PC-3 (cell line): ENCODE measurements at regions not wholly inside any gene's neighbourhood (a gene's known extent, or its start where the extent isn't known, plus 50 kb on each side); places are given as distances from the start of the nearest gene placed in this dataset.
A peak's percentile ranks its signal among the peaks of the same experiment; 100 is the strongest.

Source experiments
- ATAC-seq: fragments of 200-7000 bp; cut with Tn5 transposase; 2 replicates; pipeline ENCODE4 v1.9.1; 2020; ENCODE audit warnings: mild to moderate bottlenecking, moderate library complexity
- BruUV-seq: library from RNA; stranded (reverse); fragments of 400-500 nt; replicated peaks from 2 replicates; lab custom pipeline; 2021; lab: Mats Ljungman, UMichigan
- CTCF ChIA-PET: fragments of 300-600 bp; sonication (Branson Sonifier 250); formaldehyde crosslinking; loops from one replicate; lab custom pipeline; 2022; ENCODE audit warnings: antibody characterized with exemption; lab: Charles Lee
- POLR2A ChIA-PET: fragments of 300-600 bp; sonication (Branson Sonifier 250); formaldehyde crosslinking; loops from one replicate; lab custom pipeline; 2022; ENCODE audit warnings: antibody characterized with exemption; ENCODE audit not compliant: unreplicated experiment; lab: Charles Lee
- DNase-seq: peaks from one replicate; pipeline ENCODE4 v3.0.0-alpha.2; 2015
- H2AFZ ChIP-seq: fragments of 300-600 bp; sonication (generic); 2 replicates; pipeline ENCODE4 v1.6.0; 2016; ENCODE audit warnings: antibody characterized with exemption, low read length
- H3F3A ChIP-seq: fragments of 300-600 bp; sonication (generic); one replicate; pipeline ENCODE4 v1.6.0; 2017; ENCODE audit warnings: antibody characterized with exemption, low read length, control low read depth, mild to moderate bottlenecking; ENCODE audit not compliant: unreplicated experiment
- H3K27ac ChIP-seq: fragments of 300-600 bp; sonication (generic); 2 replicates; pipeline ENCODE4 v1.5.1; 2016; ENCODE audit warnings: mild to moderate bottlenecking, low read length
- H3K27me3 ChIP-seq: fragments of 300-600 bp; sonication (generic); 2 replicates; pipeline ENCODE4 v1.6.1; 2016; ENCODE audit warnings: low read length, mixed read lengths
- H3K36me3 ChIP-seq: fragments of 300-600 bp; sonication (generic); 2 replicates; pipeline ENCODE4 v1.6.1; 2016; ENCODE audit warnings: low read depth, mixed run types, low read length, mixed read lengths
- H3K4me1 ChIP-seq: fragments of 300-600 bp; sonication (generic); 2 replicates; pipeline ENCODE4 v1.5.1; 2016; ENCODE audit warnings: low read length; ENCODE audit not compliant: insufficient read depth
- H3K4me2 ChIP-seq: fragments of 300-600 bp; sonication (generic); 2 replicates; pipeline ENCODE4 v1.6.0; 2016; ENCODE audit warnings: low read length
- H3K4me3 ChIP-seq: fragments of 300-600 bp; sonication (generic); 2 replicates; pipeline ENCODE4 v1.5.1; 2016; ENCODE audit warnings: mild to moderate bottlenecking, low read length, mixed read lengths
- H3K79me2 ChIP-seq: fragments of 300-600 bp; sonication (generic); 2 replicates; pipeline ENCODE4 v1.6.1; 2017; ENCODE audit warnings: low read length, mixed read lengths
- H3K9ac ChIP-seq: fragments of 300-600 bp; sonication (generic); 2 replicates; pipeline ENCODE4 v1.6.0; 2016; ENCODE audit warnings: mild to moderate bottlenecking, low read length
- H3K9me2 ChIP-seq: fragments of 300-600 bp; sonication (generic); replicated peaks from 2 replicates; pipeline ENCODE4 v1.6.1; 2016; ENCODE audit warnings: mixed run types, low read length, mixed read lengths
- H3K9me3 ChIP-seq: fragments of 300-600 bp; sonication (generic); 2 replicates; pipeline ENCODE4 v1.6.1; 2016; ENCODE audit warnings: low read length, mixed read lengths
- H4K20me1 ChIP-seq: fragments of 300-600 bp; sonication (generic); 2 replicates; pipeline ENCODE4 v1.6.1; 2016; ENCODE audit warnings: low read length, mixed read lengths
- EZH2 ChIP-seq: fragments of 300-600 bp; sonication (generic); IDR thresholded peaks from one replicate; pipeline ENCODE4 v1.6.1; 2017; ENCODE audit warnings: antibody characterized with exemption, mild to moderate bottlenecking, low read length; ENCODE audit not compliant: unreplicated experiment
- EZH2phosphoT487 ChIP-seq: fragments of 300-600 bp; sonication (generic); IDR thresholded peaks from 2 replicates; pipeline ENCODE4 v1.6.1; 2018; ENCODE audit warnings: mild to moderate bottlenecking, antibody characterized with exemption, low read length, borderline replicate concordance
- intact Hi-C: fragments of 100-400 bp; cut with micrococcal nuclease; formaldehyde crosslinking; loops from 2 replicates; pipeline ENCODE4 v1.9.0; 2023
- TF ChIP-seq, protein P1 (sequence below): fragments of 300-600 bp; sonication (generic); conservative IDR thresholded peaks from 2 replicates; pipeline ENCODE4 v1.5.1; 2017; ENCODE audit warnings: antibody characterized with exemption, low read depth, mild to moderate bottlenecking, low read length

DNA sequence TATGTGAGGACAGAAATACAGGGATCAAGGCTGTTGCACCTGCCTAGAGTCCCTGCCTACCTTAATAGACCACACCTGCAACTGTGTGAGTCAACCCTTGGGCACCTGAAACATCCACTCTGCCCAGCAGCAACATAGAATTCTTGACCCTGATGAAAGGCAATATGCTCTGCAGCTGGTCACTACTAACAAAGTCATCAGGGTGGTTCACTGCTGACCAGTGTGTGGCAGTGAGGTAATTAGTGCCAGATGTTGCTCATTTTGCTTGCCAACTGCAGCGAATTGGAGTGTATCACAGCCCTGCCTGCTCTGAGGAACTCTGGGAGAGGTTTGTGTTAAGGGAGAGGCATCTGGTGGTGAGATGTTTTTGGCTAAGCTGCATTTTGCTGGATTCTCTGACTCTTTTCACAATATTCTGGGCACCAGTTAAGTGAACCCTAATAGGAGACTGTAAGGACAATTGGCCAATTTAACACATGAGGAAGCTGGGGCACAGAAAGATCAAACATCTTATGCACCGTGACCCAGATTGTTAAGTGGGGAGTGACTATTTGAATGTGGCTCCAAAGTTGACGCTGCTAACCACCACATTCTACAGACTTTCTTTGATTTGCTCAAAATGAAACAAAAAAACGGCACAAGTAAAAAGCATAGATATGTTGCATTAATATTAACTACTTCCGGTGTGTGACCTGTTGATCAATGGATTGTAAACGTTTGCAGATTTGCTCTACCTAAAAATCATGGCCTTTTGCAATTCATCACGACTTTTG lies 61.9 kb upstream of the OPRM1 start:
- H3K4me2 ChIP-seq = no peak overlapping the region
- intact Hi-C loops = no loop called here

DNA sequence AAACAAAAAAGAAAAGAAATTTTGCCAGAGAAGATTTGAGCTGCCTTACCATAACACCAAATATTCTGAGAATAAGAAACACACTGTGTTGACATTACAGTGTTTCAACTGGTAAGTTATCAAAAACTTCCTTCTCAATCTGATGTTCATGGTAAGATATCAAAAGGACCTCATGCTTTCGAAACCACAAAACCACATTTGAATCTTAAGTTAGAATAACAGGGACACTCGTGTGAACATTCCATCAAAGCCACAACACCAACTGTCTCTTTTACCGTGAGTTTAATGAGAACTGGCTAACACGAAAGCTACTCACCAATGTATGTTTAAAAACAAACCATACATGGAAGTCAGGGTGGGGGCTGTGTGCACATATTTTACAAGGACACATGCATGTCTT lies 73.0 kb upstream of the OPRM1 start:
- no peak overlapping the region for H3K4me2 ChIP-seq
- no peaks in the 10 kb centered on the region for H3K4me1 ChIP-seq
- no peaks in the 10 kb centered on the region for H3F3A ChIP-seq
- no peak for DNase-seq
- TF ChIP-seq EZH2phosphoT487 (no peak), EZH2 (no peak)
- TF ChIP-seq, protein P1, sequence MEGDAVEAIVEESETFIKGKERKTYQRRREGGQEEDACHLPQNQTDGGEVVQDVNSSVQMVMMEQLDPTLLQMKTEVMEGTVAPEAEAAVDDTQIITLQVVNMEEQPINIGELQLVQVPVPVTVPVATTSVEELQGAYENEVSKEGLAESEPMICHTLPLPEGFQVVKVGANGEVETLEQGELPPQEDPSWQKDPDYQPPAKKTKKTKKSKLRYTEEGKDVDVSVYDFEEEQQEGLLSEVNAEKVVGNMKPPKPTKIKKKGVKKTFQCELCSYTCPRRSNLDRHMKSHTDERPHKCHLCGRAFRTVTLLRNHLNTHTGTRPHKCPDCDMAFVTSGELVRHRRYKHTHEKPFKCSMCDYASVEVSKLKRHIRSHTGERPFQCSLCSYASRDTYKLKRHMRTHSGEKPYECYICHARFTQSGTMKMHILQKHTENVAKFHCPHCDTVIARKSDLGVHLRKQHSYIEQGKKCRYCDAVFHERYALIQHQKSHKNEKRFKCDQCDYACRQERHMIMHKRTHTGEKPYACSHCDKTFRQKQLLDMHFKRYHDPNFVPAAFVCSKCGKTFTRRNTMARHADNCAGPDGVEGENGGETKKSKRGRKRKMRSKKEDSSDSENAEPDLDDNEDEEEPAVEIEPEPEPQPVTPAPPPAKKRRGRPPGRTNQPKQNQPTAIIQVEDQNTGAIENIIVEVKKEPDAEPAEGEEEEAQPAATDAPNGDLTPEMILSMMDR = no peak
- intact Hi-C loops = no loop called here
- no peaks in the 10 kb centered on the region for H3K9me3 ChIP-seq
- no peak overlapping the region for H3K4me3 ChIP-seq
- no peak overlapping the region for H3K27ac ChIP-seq
- no peaks in the 10 kb centered on the region for H4K20me1 ChIP-seq
- ChIA-PET CTCF (no interaction called here), POLR2A (no interaction called here)
- no TSS peak for BruUV-seq
- H3K27me3 ChIP-seq = peaks cover 15% of the 10 kb centered on the region; the same call in 1 of the 2 replicates
- no peaks in the 10 kb centered on the region for H3K9me2 ChIP-seq
- ATAC-seq = no peak
- no peak overlapping the region for H2AFZ ChIP-seq
- no peaks in the 10 kb centered on the region for H3K79me2 ChIP-seq
- H3K36me3 ChIP-seq = no peaks in the 10 kb centered on the region
- no peak overlapping the region for H3K9ac ChIP-seq

More for the DNA sequence above, 61.9 kb upstream of the OPRM1 start:
- Histone ChIP-seq H3K9me2 (no peaks in the 10 kb centered on the region), H3K4me1 (no peaks in the 10 kb centered on the region), H2AFZ (no peak overlapping the region), H3K27ac (no peak overlapping the region), H3K36me3 (no peaks in the 10 kb centered on the region), H3K79me2 (no peaks in the 10 kb centered on the region), H3K9me3 (no peaks in the 10 kb centered on the region), H3K27me3 (peaks cover 24% of the 10 kb centered on the region), H3K4me3 (no peak overlapping the region), H3K9ac (no peak overlapping the region), H4K20me1 (no peaks in the 10 kb centered on the region), H3F3A (no peaks in the 10 kb centered on the region)
- TF ChIP-seq EZH2phosphoT487 = no peak
- TF ChIP-seq, protein P1 = no peak
- TF ChIP-seq EZH2 = no peak
- CTCF ChIA-PET = no interaction called here
- BruUV-seq = no TSS peak
- no peak for ATAC-seq
- POLR2A ChIA-PET = no interaction called here
- peak; percentile 8 for DNase-seq

DNA sequence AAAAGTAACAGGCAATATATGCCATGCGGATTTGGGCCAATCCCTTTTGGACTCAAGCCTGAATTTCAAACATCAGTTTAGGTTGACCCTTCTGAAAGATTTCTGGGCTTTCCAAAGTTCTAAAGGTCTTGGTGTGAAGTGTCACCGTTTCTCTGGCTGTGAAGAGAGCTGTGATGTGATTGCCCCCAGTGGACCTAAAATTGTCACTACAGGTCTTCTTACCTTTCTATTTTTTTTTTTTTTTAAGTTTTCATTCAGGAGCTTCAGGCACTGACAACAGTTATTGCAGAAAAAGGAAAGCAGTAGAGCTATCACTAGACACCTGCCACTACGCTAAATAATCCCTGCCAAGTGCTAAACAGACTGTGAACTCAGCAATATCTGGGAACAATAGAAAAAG lies 75.7 kb upstream of the OPRM1 start:
- Histone ChIP-seq H3K4me3 (no peak overlapping the region), H3K27me3 (peaks cover 12% of the 10 kb centered on the region; the same call in 1 of the 2 replicates), H3K27ac (no peak overlapping the region), H3F3A (no peaks in the 10 kb centered on the region), H4K20me1 (no peaks in the 10 kb centered on the region), H2AFZ (no peak overlapping the region), H3K4me2 (no peak overlapping the region), H3K79me2 (no peaks in the 10 kb centered on the region), H3K4me1 (no peaks in the 10 kb centered on the region), H3K9ac (no peak overlapping the region), H3K36me3 (no peaks in the 10 kb centered on the region), H3K9me3 (no peaks in the 10 kb centered on the region), H3K9me2 (no peaks in the 10 kb centered on the region)
- ChIA-PET POLR2A (no interaction called here), CTCF (no interaction called here)
- TF ChIP-seq, protein P1 = no peak
- no peak for TF ChIP-seq EZH2phosphoT487
- no peak for TF ChIP-seq EZH2
- no TSS peak for BruUV-seq
- intact Hi-C loops = no loop called here
- DNase-seq (no peak), ATAC-seq (no peak)
